Peyer's patch (tissue), 4 donors: ENCODE measurements at regions not wholly inside any gene's neighbourhood (a gene's known extent, or its start where the extent isn't known, plus 50 kb on each side); places are given as distances from the start of the nearest gene placed in this dataset.

Experiments used
- DNase-seq, 3 donors: peaks; one replicate each; pipeline ENCODE4 v3.0.0-alpha.2; 2017 to 2019
- H3K27ac ChIP-seq, 4 donors: fragments of 200-600 bp; sonication (generic); one replicate each; pipeline ENCODE4 v1.5.1; 2016 to 2019
- H3K27me3 ChIP-seq, 2 donors: fragments of 200-600 bp; sonication (generic); one replicate each; pipeline ENCODE4 v1.5.1; 2019
- H3K36me3 ChIP-seq, 3 donors: fragments of 200-600 bp; sonication (generic); one replicate each; pipeline ENCODE4 v1.5.1; 2016 to 2019
- H3K4me1 ChIP-seq, 4 donors: fragments of 200-600 bp; sonication (generic); one replicate each; pipeline ENCODE4 v1.5.1; 2016 to 2019
- H3K4me3 ChIP-seq, 4 donors: fragments of 200-600 bp; sonication (generic); 1 replicate in 3 of 4; 2 replicates in 1 of 4; pipeline ENCODE4 v1.5.1; 2016 to 2019; ENCODE audit warnings: mild to moderate bottlenecking in 1 of 4
- H3K9me3 ChIP-seq, 4 donors: fragments of 200-600 bp; sonication (generic); one replicate each; pipeline ENCODE4 v1.5.1; 2016 to 2019; ENCODE audit warnings: mild to moderate bottlenecking in 1 of 4
- CTCF ChIP-seq, 6 experiments: fragments of 450-650 bp in 4 of 6; fragments of 200-600 bp in 2 of 6; sonication (generic) in 1 of 6; IDR thresholded peaks; one replicate each; pipeline ENCODE4 v1.5.1; 2017 to 2019; ENCODE audit warnings: antibody characterized with exemption in 6 of 6, mild to moderate bottlenecking in 3 of 6, moderate library complexity in 1 of 6
- POLR2A ChIP-seq, 2 donors: fragments of 450-650 bp; IDR thresholded peaks; one replicate each; pipeline ENCODE4 v1.5.1; 2017; ENCODE audit warnings: antibody characterized with exemption in 2 of 2, mild to moderate bottlenecking in 2 of 2, moderate library complexity in 2 of 2

DNA sequence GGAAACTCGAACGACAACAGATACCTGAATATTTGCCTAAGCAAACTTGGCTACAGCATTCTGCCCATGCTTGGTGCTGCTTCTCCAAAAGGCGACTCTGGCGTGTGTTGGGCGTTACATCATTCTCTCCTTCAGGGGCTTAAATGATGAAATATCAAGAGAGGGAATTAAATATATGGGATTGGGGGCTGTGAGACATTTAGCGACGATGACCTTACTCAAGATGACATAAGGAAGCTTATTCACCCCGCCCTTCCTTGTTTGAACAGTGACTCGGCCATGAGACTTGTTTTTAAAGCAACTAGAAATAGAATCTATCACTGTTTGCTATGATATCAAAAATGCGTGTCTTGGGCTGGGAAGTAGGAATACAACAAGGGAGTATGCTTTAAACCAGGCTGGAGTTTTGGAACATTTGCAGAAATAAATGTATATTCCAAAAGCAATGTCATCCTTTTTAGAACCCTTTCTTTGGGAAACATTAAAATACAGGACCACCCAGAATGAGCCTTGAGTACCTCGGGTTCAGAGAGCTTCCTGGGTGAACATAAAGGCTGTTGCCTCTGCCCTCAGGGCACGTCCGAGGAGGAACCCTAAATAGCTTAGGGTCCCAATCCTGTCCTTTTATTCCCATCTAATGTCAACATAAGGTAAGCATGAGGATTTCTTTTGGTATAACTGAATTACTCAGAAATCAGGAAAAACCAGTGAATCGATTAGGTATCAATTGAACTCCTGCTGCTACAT, 123.3 kb upstream of the SLC45A1 start:
- no peak for DNase-seq
- no peaks in the 10 kb centered on the region for H3K27me3 ChIP-seq
- peaks cover 0 to 11% (median 0%) of the 10 kb centered on the region in 4 donors for H3K4me1 ChIP-seq
- H3K27ac ChIP-seq: no peak overlapping the region
- H3K4me3 ChIP-seq: no peak overlapping the region
- no peaks in the 10 kb centered on the region for H3K9me3 ChIP-seq
- TF ChIP-seq CTCF (IDR thresholded peaks at IDR 0.05): no peak
- H3K36me3 ChIP-seq: no peaks in the 10 kb centered on the region

- H3K9me3 ChIP-seq: no peaks in the 10 kb centered on the region
- no peak overlapping the region for H3K27ac ChIP-seq
- no peak for DNase-seq
- H3K27me3 ChIP-seq: no peaks in the 10 kb centered on the region
- H3K4me1 ChIP-seq: peaks cover 0 to 11% (median 0%) of the 10 kb centered on the region in 4 donors
- H3K4me3 ChIP-seq: no peak overlapping the region
- H3K36me3 ChIP-seq: no peaks in the 10 kb centered on the region
- TF ChIP-seq POLR2A (IDR thresholded peaks at IDR 0.05) (no peak), CTCF (IDR thresholded peaks at IDR 0.05) (no peak)
Observed at GRCh38 chr1:8193840-8194406, 124.0 kb upstream of the SLC45A1 start.

- Histone ChIP-seq H3K36me3 (no peaks in the 10 kb centered on the region), H3K4me1 (no peaks in the 10 kb centered on the region), H3K27me3 (no peaks in the 10 kb centered on the region), H3K4me3 (no peak overlapping the region), H3K9me3 (no peaks in the 10 kb centered on the region), H3K27ac (no peak overlapping the region)
- no peak for DNase-seq
- TF ChIP-seq CTCF (IDR thresholded peaks at IDR 0.05) (no peak), POLR2A (IDR thresholded peaks at IDR 0.05) (no peak)
Observed at GRCh38 chr1:8191474-8191873, 126.4 kb upstream of the SLC45A1 start.

DNA sequence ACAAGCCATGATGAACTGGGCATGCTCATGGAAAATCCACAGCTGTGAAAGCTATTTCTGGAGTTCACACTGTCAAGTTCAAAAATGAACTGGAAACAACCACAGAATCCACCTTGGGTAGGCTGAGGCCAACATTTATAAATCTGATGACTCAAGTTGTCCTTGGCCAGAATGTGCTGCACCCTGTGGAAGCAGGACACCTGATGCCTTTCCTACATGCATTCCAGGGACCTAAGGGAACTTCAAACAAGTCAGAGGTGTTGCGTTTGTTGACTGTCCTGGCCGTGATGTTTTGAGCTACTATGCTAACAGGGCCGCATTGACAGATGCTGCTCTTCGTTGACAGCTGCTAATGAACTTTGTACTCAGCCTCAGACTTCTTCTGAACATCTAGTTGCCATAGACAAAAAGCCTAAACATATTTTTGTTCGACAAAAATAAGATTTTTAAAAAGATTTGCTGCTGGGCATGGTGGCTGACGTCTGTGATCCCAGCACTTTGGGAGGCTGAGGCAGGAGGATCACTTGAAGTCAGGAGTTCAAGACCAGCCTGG, 127.9 kb upstream of the SLC45A1 start:
- no peak overlapping the region for H3K4me3 ChIP-seq
- DNase-seq: peak in 1 of 3 donors; percentile 11
- no peaks in the 10 kb centered on the region for H3K27me3 ChIP-seq
- no peaks in the 10 kb centered on the region for H3K4me1 ChIP-seq
- H3K27ac ChIP-seq: no peak overlapping the region
- no peak for TF ChIP-seq CTCF (IDR thresholded peaks at IDR 0.05)
- no peak for TF ChIP-seq POLR2A (IDR thresholded peaks at IDR 0.05)
- no peaks in the 10 kb centered on the region for H3K9me3 ChIP-seq
- no peaks in the 10 kb centered on the region for H3K36me3 ChIP-seq

GRCh38 chr1:8185400-8185799, 132.5 kb upstream of the SLC45A1 start:
- no peaks in the 10 kb centered on the region for H3K36me3 ChIP-seq
- no peak for DNase-seq
- no peaks in the 10 kb centered on the region for H3K4me1 ChIP-seq
- no peaks in the 10 kb centered on the region for H3K9me3 ChIP-seq
- no peak overlapping the region for H3K4me3 ChIP-seq
- no peaks in the 10 kb centered on the region for H3K27me3 ChIP-seq
- no peak overlapping the region for H3K27ac ChIP-seq
- TF ChIP-seq POLR2A (IDR thresholded peaks at IDR 0.05): no peak
- TF ChIP-seq CTCF (IDR thresholded peaks at IDR 0.05): no peak
